SK-N-SH (cell line): ENCODE measurements at regions not wholly inside any gene's neighbourhood (a gene's known extent, or its start where the extent isn't known, plus 50 kb on each side); places are given as distances from the start of the nearest gene placed in this dataset.

Source experiments
- CTCF ChIA-PET: fragments of 300-600, 350-600 bp; formaldehyde crosslinking; extraction: SDS; loops from one replicate; lab custom pipeline; 2021; lab: Yijun Ruan, JAX
- POLR2A ChIA-PET: fragments of 350-600 bp; sonication (Branson Sonifier 250); formaldehyde crosslinking; extraction: SDS; loops from one replicate; lab custom pipeline; 2020; ENCODE audit warnings: antibody characterized with exemption, inconsistent platforms; lab: Yijun Ruan, JAX
- DNase-seq: peaks from one replicate; pipeline ENCODE4 v3.0.0; 2012
- H2AFZ ChIP-seq: fragments of 200-600 bp; sonication (generic); 2 replicates; pipeline ENCODE4 v1.8.1; 2016; ENCODE audit warnings: antibody characterized with exemption, mild to moderate bottlenecking, low read depth
- H3F3A ChIP-seq: fragments of 200-600 bp; sonication (generic); replicated peaks from 2 replicates; pipeline ENCODE3; 2016; ENCODE audit warnings: antibody characterized with exemption, mild to moderate bottlenecking; ENCODE audit not compliant: insufficient read depth
- H3K27ac ChIP-seq, 2 experiments: fragments of 200-500 bp in 1 of 2; fragments of 200-600 bp in 1 of 2; sonication (Bioruptor generic) in 1 of 2; sonication (generic), shearing (Covaris generic) in 1 of 2; 2 replicates each; pipeline versions ENCODE4 v1.5.1 to v1.6.1; 2014 to 2016; ENCODE audit warnings: low read depth in 2 of 2, inconsistent platforms in 1 of 2, low read length in 1 of 2, mild to moderate bottlenecking in 1 of 2, mixed read lengths in 1 of 2
- H3K27me3 ChIP-seq: fragments of 200-600 bp; sonication (generic), shearing (Covaris generic); 2 replicates; pipeline ENCODE4 v1.6.1; 2016; ENCODE audit warnings: mixed run types; ENCODE audit not compliant: insufficient read depth
- H3K36me3 ChIP-seq, 2 experiments: fragments of 200-500 bp in 1 of 2; fragments of 200-600 bp in 1 of 2; sonication (Bioruptor generic) in 1 of 2; sonication (generic) in 1 of 2; replicated peaks in 1 of 2; 2 replicates each; pipeline versions ENCODE3 to v1.5.1; 2014 to 2016; ENCODE audit warnings: low read length in 1 of 2, mild to moderate bottlenecking in 1 of 2; ENCODE audit not compliant: insufficient read depth in 2 of 2, control insufficient read depth in 1 of 2
- H3K4me1 ChIP-seq, 2 experiments: fragments of 200-500 bp in 1 of 2; fragments of 200-600 bp in 1 of 2; sonication (Bioruptor generic) in 1 of 2; sonication (generic), shearing (Covaris generic) in 1 of 2; 2 replicates each; pipeline versions ENCODE4 v1.5.1 to v1.6.1; 2014 to 2016; ENCODE audit warnings: low read depth in 1 of 2, low read length in 1 of 2, mixed run types in 1 of 2; ENCODE audit not compliant: insufficient read depth in 2 of 2, control insufficient read depth in 1 of 2
- H3K4me2 ChIP-seq: fragments of 200-600 bp; sonication (generic), shearing (Covaris generic); 2 replicates; pipeline ENCODE4 v1.6.1; 2017; ENCODE audit warnings: mixed run types
- H3K4me3 ChIP-seq, 2 experiments: fragments of 200-500 bp in 1 of 2; fragments of 200-600 bp in 1 of 2; sonication (Bioruptor generic) in 1 of 2; sonication (generic), shearing (Covaris generic) in 1 of 2; 2 replicates each; pipeline versions ENCODE4 v1.5.1 to v1.8.1; 2014 to 2016; ENCODE audit warnings: low read depth in 2 of 2, inconsistent platforms in 1 of 2, low read length in 1 of 2, mild to moderate bottlenecking in 1 of 2, mixed read lengths in 1 of 2, moderate library complexity in 1 of 2
- H3K79me2 ChIP-seq: fragments of 200-600 bp; sonication (generic); 2 replicates; pipeline ENCODE4 v1.8.1; 2017; ENCODE audit warnings: mild to moderate bottlenecking; ENCODE audit not compliant: insufficient read depth
- H3K9ac ChIP-seq: fragments of 200-600 bp; sonication (generic); 2 replicates; pipeline ENCODE4 v1.6.1; 2017; ENCODE audit warnings: mixed run types
- H3K9me2 ChIP-seq: fragments of 200-600 bp; sonication (generic); 2 replicates; pipeline ENCODE4 v1.6.1; 2017; ENCODE audit warnings: mixed run types
- H3K9me3 ChIP-seq: fragments of 200-600 bp; sonication (generic); 2 replicates; pipeline ENCODE4 v1.6.1; 2017; ENCODE audit warnings: mixed run types, mild to moderate bottlenecking, moderate library complexity
- H4K20me1 ChIP-seq: fragments of 200-600 bp; sonication (generic); 2 replicates; pipeline ENCODE4 v1.6.1; 2017; ENCODE audit warnings: mild to moderate bottlenecking, mixed run types; ENCODE audit not compliant: insufficient read depth
- EZH2phosphoT487 ChIP-seq: fragments of 200-600 bp; sonication (generic); IDR thresholded peaks from 2 replicates; pipeline ENCODE4 v1.6.1; 2017; ENCODE audit warnings: low read depth, mixed run types, mild to moderate bottlenecking, antibody characterized with exemption, moderate library complexity, borderline replicate concordance
- FOSL2 ChIP-seq: IDR thresholded peaks from 2 replicates; pipeline ENCODE4 v1.4.0; 2012; ENCODE audit warnings: low read depth, mild to moderate bottlenecking, moderate library complexity, borderline replicate concordance
- FOXJ3 ChIP-seq: sonication (generic); formaldehyde crosslinking; IDR thresholded peaks from 2 replicates; pipeline ENCODE4 v1.5.1; 2020; ENCODE audit warnings: mild to moderate bottlenecking, missing genetic modification reagents
- FOXM1 ChIP-seq: IDR thresholded peaks from 2 replicates; pipeline ENCODE4 v1.4.0; 2012; ENCODE audit warnings: low read depth, mild to moderate bottlenecking
- GATA2 ChIP-seq: sonication (generic); formaldehyde crosslinking; IDR thresholded peaks from 2 replicates; pipeline ENCODE4 v1.5.0; 2020; ENCODE audit warnings: mild to moderate bottlenecking, missing genetic modification reagents
- IRF3 ChIP-seq: fragments of 150-350 bp; IDR thresholded peaks from 2 replicates; pipeline ENCODE4 v1.6.1; 2016; ENCODE audit warnings: mild to moderate bottlenecking, low read depth, low read length
- MAX ChIP-seq: IDR thresholded peaks from 2 replicates; pipeline ENCODE4 v1.4.0; 2012; ENCODE audit warnings: low read depth
- MEF2A ChIP-seq: IDR thresholded peaks from 2 replicates; pipeline ENCODE4 v1.4.0; 2012; ENCODE audit warnings: low read depth, borderline replicate concordance
- MXI1 ChIP-seq: IDR thresholded peaks from 2 replicates; pipeline ENCODE4 v1.6.1; 2012; ENCODE audit warnings: mild to moderate bottlenecking, low read depth, low read length, improper control_type of control experiment
- NRF1 ChIP-seq: IDR thresholded peaks from 2 replicates; pipeline ENCODE4 v1.6.1; 2012; ENCODE audit warnings: low read depth, mild to moderate bottlenecking, low read length
- RAD21 ChIP-seq: IDR thresholded peaks from 2 replicates; pipeline ENCODE4 v1.6.1; 2012; ENCODE audit warnings: mild to moderate bottlenecking, low read length
- WGBS: methylation state at CpG from one replicate; pipeline ENCODE4 v1.1.6; 2017; ENCODE audit warnings: low lambda C conversion rate; 5-methylcytosine and 5-hydroxymethylcytosine counted together
- TF ChIP-seq, protein P1 (sequence below): IDR thresholded peaks from 2 replicates; pipeline ENCODE4 v1.6.1; 2012; ENCODE audit warnings: mild to moderate bottlenecking, low read depth, low read length, moderate library complexity
- TF ChIP-seq, protein P2 (sequence below): IDR thresholded peaks from 2 replicates; pipeline ENCODE4 v1.4.0; 2012; ENCODE audit warnings: low read depth, borderline replicate concordance
- TF ChIP-seq, protein P3 (sequence below): fragments of 200-600 bp; sonication (generic); IDR thresholded peaks from 2 replicates; pipeline ENCODE4 v1.6.1; 2017; ENCODE audit warnings: antibody characterized with exemption, mild to moderate bottlenecking, moderate library complexity

DNA sequence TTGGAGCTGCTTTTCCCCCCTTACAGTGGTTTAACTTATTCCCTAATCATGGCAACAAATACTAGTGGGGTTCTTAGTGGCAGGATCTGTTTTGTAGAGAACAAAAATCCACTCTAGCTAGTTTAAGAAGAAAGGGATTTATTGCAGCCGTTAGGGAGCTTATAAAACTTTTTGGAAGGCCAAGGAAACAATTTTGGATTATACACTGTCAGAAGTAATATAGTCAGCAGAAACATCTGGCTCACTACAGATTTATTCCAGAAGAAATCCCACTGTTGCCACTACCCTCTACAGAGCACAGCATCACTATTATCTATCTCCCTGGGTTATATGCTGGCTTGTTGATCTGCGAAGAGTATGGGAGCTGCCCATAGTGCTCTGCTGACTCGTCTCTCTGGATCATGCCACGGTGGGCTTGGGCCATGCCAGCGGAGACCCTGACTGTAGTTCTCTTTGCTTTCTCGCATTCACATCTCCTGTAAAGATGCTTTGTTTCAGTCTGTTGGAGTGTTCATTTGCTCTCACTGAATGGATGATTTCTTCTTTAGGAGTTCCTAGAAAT is 107.5 kb downstream of the ODF2L start:
- H4K20me1 ChIP-seq: no peaks in the 10 kb centered on the region
- WGBS: 15% methylated on average over 6 of the region's 6 CpGs
- POLR2A ChIA-PET: no interaction called here
- no peak overlapping the region for H3K27ac ChIP-seq
- no peaks in the 10 kb centered on the region for H3K4me1 ChIP-seq
- H3F3A ChIP-seq: no peaks in the 10 kb centered on the region
- no peaks in the 10 kb centered on the region for H3K36me3 ChIP-seq
- no peak for DNase-seq
- no peaks in the 10 kb centered on the region for H3K79me2 ChIP-seq
- no peak overlapping the region for H3K9ac ChIP-seq
- H2AFZ ChIP-seq: no peak overlapping the region
- H3K27me3 ChIP-seq: no peaks in the 10 kb centered on the region; the same call in 1 of the 2 replicates
- H3K4me3 ChIP-seq: no peak overlapping the region
- no peak for TF ChIP-seq MXI1
- no peak for TF ChIP-seq MEF2A
- TF ChIP-seq MAX: no peak
- no peak for TF ChIP-seq NRF1
- TF ChIP-seq FOSL2: no peak
- TF ChIP-seq FOXM1: no peak
- no peak for TF ChIP-seq FOXJ3 (CRISPR knock-in tag)
- no peak for TF ChIP-seq EZH2phosphoT487
- no peak for TF ChIP-seq RAD21
- TF ChIP-seq IRF3: no peak
- TF ChIP-seq, protein P1, sequence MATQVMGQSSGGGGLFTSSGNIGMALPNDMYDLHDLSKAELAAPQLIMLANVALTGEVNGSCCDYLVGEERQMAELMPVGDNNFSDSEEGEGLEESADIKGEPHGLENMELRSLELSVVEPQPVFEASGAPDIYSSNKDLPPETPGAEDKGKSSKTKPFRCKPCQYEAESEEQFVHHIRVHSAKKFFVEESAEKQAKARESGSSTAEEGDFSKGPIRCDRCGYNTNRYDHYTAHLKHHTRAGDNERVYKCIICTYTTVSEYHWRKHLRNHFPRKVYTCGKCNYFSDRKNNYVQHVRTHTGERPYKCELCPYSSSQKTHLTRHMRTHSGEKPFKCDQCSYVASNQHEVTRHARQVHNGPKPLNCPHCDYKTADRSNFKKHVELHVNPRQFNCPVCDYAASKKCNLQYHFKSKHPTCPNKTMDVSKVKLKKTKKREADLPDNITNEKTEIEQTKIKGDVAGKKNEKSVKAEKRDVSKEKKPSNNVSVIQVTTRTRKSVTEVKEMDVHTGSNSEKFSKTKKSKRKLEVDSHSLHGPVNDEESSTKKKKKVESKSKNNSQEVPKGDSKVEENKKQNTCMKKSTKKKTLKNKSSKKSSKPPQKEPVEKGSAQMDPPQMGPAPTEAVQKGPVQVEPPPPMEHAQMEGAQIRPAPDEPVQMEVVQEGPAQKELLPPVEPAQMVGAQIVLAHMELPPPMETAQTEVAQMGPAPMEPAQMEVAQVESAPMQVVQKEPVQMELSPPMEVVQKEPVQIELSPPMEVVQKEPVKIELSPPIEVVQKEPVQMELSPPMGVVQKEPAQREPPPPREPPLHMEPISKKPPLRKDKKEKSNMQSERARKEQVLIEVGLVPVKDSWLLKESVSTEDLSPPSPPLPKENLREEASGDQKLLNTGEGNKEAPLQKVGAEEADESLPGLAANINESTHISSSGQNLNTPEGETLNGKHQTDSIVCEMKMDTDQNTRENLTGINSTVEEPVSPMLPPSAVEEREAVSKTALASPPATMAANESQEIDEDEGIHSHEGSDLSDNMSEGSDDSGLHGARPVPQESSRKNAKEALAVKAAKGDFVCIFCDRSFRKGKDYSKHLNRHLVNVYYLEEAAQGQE: no peak
- TF ChIP-seq, protein P2, sequence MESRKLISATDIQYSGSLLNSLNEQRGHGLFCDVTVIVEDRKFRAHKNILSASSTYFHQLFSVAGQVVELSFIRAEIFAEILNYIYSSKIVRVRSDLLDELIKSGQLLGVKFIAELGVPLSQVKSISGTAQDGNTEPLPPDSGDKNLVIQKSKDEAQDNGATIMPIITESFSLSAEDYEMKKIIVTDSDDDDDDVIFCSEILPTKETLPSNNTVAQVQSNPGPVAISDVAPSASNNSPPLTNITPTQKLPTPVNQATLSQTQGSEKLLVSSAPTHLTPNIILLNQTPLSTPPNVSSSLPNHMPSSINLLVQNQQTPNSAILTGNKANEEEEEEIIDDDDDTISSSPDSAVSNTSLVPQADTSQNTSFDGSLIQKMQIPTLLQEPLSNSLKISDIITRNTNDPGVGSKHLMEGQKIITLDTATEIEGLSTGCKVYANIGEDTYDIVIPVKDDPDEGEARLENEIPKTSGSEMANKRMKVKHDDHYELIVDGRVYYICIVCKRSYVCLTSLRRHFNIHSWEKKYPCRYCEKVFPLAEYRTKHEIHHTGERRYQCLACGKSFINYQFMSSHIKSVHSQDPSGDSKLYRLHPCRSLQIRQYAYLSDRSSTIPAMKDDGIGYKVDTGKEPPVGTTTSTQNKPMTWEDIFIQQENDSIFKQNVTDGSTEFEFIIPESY: no peak
- no peak for TF ChIP-seq GATA2 (CRISPR knock-in tag)
- TF ChIP-seq, protein P3, sequence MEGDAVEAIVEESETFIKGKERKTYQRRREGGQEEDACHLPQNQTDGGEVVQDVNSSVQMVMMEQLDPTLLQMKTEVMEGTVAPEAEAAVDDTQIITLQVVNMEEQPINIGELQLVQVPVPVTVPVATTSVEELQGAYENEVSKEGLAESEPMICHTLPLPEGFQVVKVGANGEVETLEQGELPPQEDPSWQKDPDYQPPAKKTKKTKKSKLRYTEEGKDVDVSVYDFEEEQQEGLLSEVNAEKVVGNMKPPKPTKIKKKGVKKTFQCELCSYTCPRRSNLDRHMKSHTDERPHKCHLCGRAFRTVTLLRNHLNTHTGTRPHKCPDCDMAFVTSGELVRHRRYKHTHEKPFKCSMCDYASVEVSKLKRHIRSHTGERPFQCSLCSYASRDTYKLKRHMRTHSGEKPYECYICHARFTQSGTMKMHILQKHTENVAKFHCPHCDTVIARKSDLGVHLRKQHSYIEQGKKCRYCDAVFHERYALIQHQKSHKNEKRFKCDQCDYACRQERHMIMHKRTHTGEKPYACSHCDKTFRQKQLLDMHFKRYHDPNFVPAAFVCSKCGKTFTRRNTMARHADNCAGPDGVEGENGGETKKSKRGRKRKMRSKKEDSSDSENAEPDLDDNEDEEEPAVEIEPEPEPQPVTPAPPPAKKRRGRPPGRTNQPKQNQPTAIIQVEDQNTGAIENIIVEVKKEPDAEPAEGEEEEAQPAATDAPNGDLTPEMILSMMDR: no peak
- H3K9me2 ChIP-seq: no peaks in the 10 kb centered on the region
- no peak overlapping the region for H3K4me2 ChIP-seq
- CTCF ChIA-PET: interaction anchor here (1.1 kb wide), 1 partner anchor 11 kb away, joined by 3 read pairs; no protein-coding TSS in a partner anchor
- H3K9me3 ChIP-seq: no peaks in the 10 kb centered on the region
